GM19452 (cell line): ENCODE measurements at regions not wholly inside any gene's neighbourhood (a gene's known extent, or its start where the extent isn't known, plus 50 kb on each side); places are given as distances from the start of the nearest gene placed in this dataset.
"Not testable (repeated sequence)": the region's sequence is repeated elsewhere in the genome, so short reads cannot be mapped to it uniquely, and the experiment has no call there.

Experiments
- ATAC-seq: cut with Tn5 transposase; IDR thresholded peaks from one replicate; pipeline ENCODE4 v1.9.1; 2021; ENCODE audit not compliant: unreplicated experiment

GRCh38 chr5:7202846-7203245, 193.1 kb upstream of the ADCY2 start:
- ATAC-seq: no peak

DNA sequence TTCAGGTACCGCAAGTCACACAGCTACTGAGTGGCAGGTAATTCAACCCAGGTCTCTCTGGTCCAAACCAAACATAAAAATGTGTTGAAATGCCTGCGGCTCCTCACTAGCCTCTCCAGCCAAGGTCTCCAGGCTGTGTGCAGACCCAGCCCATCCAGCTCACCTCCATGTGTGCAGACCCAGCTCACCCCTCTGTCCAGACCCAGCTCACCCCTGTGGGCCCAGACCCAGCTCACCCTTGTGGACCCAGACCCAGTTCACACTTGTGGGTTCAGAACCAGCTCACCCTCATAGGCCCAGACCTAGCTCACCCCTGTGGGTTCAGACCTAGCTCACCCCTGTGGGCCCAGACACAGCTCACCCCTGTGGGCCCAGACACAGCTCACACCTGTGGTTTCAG, 188.0 kb upstream of the ADCY2 start:
- no peak for ATAC-seq

DNA sequence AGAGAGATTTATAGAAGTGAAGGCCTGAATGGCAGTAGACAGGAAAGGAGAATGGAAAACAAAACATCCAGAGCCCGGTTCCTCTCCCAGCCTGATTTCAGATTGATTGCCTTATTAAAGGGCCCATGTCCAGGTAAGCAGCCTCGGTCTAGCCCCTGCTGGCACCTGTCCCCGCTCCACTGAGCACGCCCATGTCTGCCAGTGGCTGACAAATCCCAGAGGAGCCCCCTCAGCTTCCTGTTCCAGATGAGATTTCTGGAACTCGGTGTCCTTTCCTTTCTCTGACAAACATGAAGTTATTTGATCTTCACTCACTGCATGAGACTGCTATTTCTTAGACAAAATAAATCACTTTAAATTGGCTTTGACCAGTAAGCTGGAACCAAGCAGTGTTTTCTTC, 187.0 kb upstream of the ADCY2 start:
- no peak for ATAC-seq

GRCh38 chr5:7209658-7210057, 186.3 kb upstream of the ADCY2 start:
- ATAC-seq: no peak

- no peak for ATAC-seq
These were observed 185.4 kb upstream of the ADCY2 start for GRCh38 chr5:7210549-7210948.

- ATAC-seq: no peak
These were observed 182.4 kb upstream of the ADCY2 start for GRCh38 chr5:7213525-7213924.

DNA sequence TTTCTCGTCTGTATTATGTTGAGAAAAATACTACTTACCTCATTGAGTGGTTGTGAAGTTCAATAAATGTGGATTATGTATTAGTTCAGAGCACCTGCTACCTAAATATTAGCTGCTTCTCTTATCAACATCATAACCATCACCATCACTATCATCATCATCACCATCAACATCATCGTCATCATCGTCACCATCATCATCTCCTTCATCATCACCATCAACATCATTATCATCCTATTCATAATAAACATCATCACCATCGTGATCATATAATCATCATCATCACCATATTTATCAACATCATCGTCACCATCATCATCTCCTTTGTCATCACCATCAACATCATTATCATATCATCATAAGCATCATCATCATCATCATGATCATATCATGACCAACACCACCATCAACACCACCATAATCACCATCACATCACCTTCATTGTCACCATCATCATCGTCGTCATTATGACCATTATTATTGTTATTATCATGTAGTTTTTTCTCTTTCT, 181.0 kb upstream of the ADCY2 start:
- ATAC-seq: no peak

GRCh38 chr5:7218141-7218540, 177.8 kb upstream of the ADCY2 start:
- ATAC-seq: no peak

GRCh38 chr5:7220156-7220555, 175.8 kb upstream of the ADCY2 start:
- no peak for ATAC-seq

- no peak for ATAC-seq
These were observed 174.9 kb upstream of the ADCY2 start for GRCh38 chr5:7221041-7221440.

DNA sequence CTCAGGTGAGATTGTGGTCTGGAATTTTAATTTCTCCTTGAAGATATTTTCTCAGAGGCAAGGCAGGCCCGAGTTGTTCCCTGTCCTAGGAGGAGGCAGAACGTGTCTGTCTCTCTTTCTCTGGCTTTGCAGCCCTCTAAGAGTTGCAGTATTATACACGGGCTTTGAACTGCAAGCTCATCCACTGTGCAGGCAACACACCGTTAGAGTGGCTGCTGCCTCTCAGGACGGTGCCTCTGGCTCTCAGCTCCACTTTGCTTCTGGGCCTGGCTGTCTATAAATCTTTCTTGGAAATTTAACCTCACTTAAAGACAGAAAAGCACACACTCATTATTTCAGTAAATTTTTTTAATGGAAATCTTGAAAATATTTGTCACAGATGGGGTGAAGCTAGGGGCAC, 170.1 kb upstream of the ADCY2 start:
- no peak for ATAC-seq

DNA sequence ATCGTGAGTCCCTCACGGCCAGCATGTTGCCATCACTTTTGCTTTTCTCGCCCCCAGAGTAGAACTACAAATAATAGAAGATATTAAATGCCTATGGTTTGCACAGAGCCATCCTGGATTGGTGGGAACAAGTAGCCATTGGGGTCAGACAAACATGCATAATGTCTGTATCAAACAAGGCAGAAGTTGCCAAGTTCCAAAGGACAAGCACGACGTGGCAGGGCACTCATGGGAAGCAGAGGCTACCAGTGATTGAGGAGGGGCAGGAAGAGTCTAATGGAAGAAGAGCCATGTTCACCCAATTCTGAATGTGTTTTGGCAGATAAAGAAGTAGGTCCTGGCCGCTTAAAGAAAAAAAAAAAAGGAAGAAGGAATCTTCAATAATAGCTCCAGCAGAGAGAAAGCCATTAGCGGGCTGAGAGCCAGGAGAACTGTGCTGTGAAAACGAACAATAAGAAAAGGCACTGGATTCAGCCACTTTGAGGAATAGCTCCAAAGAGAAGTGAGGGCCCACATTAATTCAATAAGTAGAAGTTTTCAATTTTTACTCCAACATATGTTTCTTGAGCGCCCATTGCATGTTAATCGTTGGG, 153.7 kb upstream of the ADCY2 start:
- no peak for ATAC-seq

GRCh38 chr5:7244208-7244607, 151.7 kb upstream of the ADCY2 start:
- no peak for ATAC-seq

GRCh38 chr5:7245121-7245651, 150.8 kb upstream of the ADCY2 start:
- no peak for ATAC-seq

GRCh38 chr5:7246287-7246686, 149.7 kb upstream of the ADCY2 start:
- ATAC-seq: no peak

- ATAC-seq: no peak
These were observed 145.9 kb upstream of the ADCY2 start for GRCh38 chr5:7250004-7250403.

DNA sequence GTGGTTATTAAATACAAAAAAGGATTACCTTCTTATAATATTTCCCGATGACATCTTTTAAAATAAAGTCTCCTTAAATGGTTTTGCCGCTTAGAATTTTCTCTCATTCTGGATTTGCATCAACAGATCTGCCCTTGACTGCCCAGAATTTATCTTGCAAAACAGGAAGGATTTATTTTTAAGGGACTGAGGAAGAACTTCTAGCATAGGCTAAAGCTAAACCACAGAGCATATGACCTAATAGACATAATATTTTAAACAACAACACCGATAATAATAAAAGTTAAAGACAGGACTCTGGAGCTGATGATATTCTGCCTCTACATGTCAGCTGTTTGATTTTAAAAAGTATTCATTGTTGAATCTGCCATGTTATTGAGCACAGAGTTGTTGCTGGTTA, 145.3 kb upstream of the ADCY2 start:
- ATAC-seq: no peak

DNA sequence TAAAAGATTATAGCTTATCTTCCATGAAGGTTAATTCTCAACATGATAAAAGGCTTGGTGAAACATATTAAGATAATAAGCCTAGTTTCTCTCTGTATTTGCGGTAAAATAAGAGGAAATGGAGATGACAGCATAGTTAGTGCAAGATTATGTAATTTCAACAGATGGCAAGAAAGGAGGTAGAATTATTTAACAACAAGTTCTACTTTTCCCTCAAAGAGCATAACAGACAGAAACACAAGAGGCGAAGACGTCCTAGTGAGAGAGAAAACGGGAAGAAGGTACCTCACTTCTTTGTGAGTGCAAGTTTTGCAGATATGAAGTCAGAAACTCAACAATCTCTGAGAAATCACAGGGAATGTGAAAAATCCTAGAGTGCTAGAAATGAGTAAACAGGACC, 144.8 kb upstream of the ADCY2 start:
- ATAC-seq: no peak

GRCh38 chr5:7261049-7261448, 134.9 kb upstream of the ADCY2 start:
- ATAC-seq: no peak

GRCh38 chr5:7261900-7262299, 134.0 kb upstream of the ADCY2 start:
- no peak for ATAC-seq

DNA sequence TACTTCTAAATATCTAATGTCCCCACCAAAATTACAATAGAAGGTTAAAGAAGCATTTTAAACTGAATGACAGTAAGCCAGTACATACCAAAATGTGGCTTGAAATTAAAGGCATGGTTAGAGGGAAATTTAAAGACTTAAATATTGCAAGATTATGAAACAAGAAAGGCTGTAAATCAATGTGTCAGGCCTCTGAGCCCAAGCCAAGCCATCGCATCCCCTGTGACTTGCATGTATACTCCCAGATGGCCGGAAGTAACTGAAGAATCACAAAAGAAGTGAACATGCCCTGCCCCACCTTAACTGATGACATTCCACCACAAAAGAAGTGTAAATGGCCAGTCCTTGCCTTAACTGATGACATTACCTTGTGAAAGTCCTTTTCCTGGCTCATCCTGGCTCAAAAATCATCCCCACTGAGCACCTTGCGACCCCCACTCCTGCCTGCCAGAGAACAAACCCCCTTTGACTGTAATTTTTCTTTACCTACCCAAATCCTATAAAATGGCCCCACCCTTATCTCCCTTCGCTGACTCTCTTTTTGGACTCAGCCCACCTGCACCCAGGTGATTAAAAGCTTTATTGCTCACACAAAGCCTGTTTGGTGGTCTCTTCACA, 132.4 kb upstream of the ADCY2 start:
- ATAC-seq: not testable (repeated sequence)

- not testable (repeated sequence) for ATAC-seq
These were observed 130.2 kb upstream of the ADCY2 start for GRCh38 chr5:7265776-7266175.

DNA sequence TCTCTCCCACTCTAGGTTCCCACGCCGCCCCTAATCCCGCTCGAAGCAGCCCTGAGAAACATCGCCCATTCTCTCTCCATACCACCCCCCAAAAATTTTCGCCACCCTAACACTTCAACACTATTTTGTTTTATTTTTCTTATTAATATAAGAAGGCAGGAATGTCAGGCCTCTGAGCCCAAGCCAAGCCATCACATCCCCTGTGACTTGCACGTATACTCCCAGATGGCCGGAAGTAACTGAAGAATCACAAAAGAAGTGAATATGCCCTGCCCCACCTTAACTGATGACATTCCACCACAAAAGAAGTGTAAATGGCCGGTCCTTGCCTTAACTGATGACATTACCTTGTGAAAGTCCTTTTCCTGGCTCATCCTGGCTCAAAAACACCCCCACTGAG, 127.2 kb upstream of the ADCY2 start:
- ATAC-seq: not testable (repeated sequence)
